K562 (cell line): ENCODE measurements at regions not wholly inside any gene's neighbourhood (a gene's known extent, or its start where the extent isn't known, plus 50 kb on each side); places are given as distances from the start of the nearest gene placed in this dataset.

Source experiments
- C11orf30 ChIP-seq: fragments of 450-650 bp; IDR thresholded peaks from 2 replicates; pipeline ENCODE4 v1.6.1; 2016; ENCODE audit warnings: low read depth, mild to moderate bottlenecking
- CBFA2T2 ChIP-seq: fragments of 450-650 bp; conservative IDR thresholded peaks from 2 replicates; pipeline ENCODE4 v1.6.1; 2017; ENCODE audit warnings: mild to moderate bottlenecking
- DPF2 ChIP-seq: fragments of 450-650 bp; IDR thresholded peaks from 2 replicates; pipeline ENCODE4 v1.6.1; 2016
- FOXA3 ChIP-seq, 2 experiments: fragments of 450-650 bp in 1 of 2; sonication (generic) in 1 of 2; formaldehyde crosslinking; IDR thresholded peaks in 1 of 2; conservative IDR thresholded peaks in 1 of 2; 2 replicates each; pipeline versions ENCODE4 v1.4.0 to v1.8.0; 2020 to 2022; ENCODE audit warnings: mild to moderate bottlenecking in 2 of 2, missing genetic modification reagents in 1 of 2
- HDAC3 ChIP-seq: fragments of 450-650 bp; IDR thresholded peaks from 2 replicates; pipeline ENCODE4 v1.6.1; 2018; ENCODE audit warnings: borderline replicate concordance, mild to moderate bottlenecking, moderate library complexity; ENCODE audit not compliant: partially characterized antibody
- IFI16 ChIP-seq: fragments of 250-450 bp; sonication (Bioruptor Pico); IDR thresholded peaks from 2 replicates; pipeline ENCODE4 v2.1.2; 2022; ENCODE audit warnings: mild to moderate bottlenecking, inconsistent platforms
- KDM1A ChIP-seq, 2 experiments: fragments of 450-650 bp; IDR thresholded peaks; 2 replicates each; pipeline ENCODE4 v1.6.1; 2016; ENCODE audit warnings: mild to moderate bottlenecking in 2 of 2
- KLF16 ChIP-seq: IDR thresholded peaks from 2 replicates; pipeline ENCODE4 v1.6.1; 2016; ENCODE audit warnings: antibody characterized with exemption
- MTA2 ChIP-seq: fragments of 450-650 bp; IDR thresholded peaks from 2 replicates; pipeline ENCODE4 v1.6.1; 2016; ENCODE audit warnings: low read depth
- NFIC ChIP-seq: fragments of 450-650 bp; IDR thresholded peaks from 2 replicates; pipeline ENCODE4 v1.6.1; 2017; ENCODE audit warnings: mild to moderate bottlenecking, inconsistent platforms
- NR2C2 ChIP-seq, 2 experiments: fragments of 200-800 bp in 1 of 2; sonication (Bioruptor generic) in 1 of 2; sonication (generic) in 1 of 2; formaldehyde crosslinking in 1 of 2; IDR thresholded peaks; 2 replicates each; pipeline versions ENCODE4 v1.6.1 to v1.8.0; 2016 to 2022; ENCODE audit warnings: mild to moderate bottlenecking in 1 of 2, missing compliant biosample characterization in 1 of 2, missing genetic modification characterization in 1 of 2, missing genetic modification reagents in 1 of 2
- SOX6 ChIP-seq: fragments of 450-650 bp; IDR thresholded peaks from 2 replicates; pipeline ENCODE4 v1.6.1; 2014; ENCODE audit warnings: mild to moderate bottlenecking
- TAF15 ChIP-seq: fragments of 200-400 bp; formaldehyde crosslinking; IDR thresholded peaks from 2 replicates; pipeline ENCODE4 v1.6.1; 2017; ENCODE audit warnings: mild to moderate bottlenecking, low read depth, low read length, moderate library complexity
- TRIM24 ChIP-seq, 2 experiments: fragments of 450-650 bp; IDR thresholded peaks; 2 replicates each; pipeline ENCODE4 v1.6.1; 2016
- ZNF133 ChIP-seq: fragments of 250-450 bp; sonication (Bioruptor Pico); IDR thresholded peaks from 2 replicates; pipeline ENCODE4 v1.4.0; 2020; ENCODE audit warnings: mild to moderate bottlenecking
- TF ChIP-seq, protein P1 (sequence below): fragments of 250-450 bp; sonication (Bioruptor Pico); IDR thresholded peaks from 2 replicates; pipeline ENCODE4 v1.8.0; 2021; ENCODE audit warnings: moderate library complexity, mild to moderate bottlenecking, inconsistent platforms
- TF ChIP-seq, protein P2 (sequence below): fragments of 450-650 bp; IDR thresholded peaks from 2 replicates; pipeline ENCODE4 v1.7.1; 2018; ENCODE audit warnings: mild to moderate bottlenecking, low read depth; ENCODE audit not compliant: partially characterized antibody
- TF ChIP-seq, protein P3 (sequence below): IDR thresholded peaks from 2 replicates; pipeline ENCODE4 v1.6.1; 2011; ENCODE audit warnings: borderline replicate concordance, low read depth, mild to moderate bottlenecking, moderate library complexity, low read length; ENCODE audit not compliant: insufficient read depth, poor library complexity, severe bottlenecking
- TF ChIP-seq, protein P4 (sequence below), 3 experiments: fragments of 200-800 bp in 1 of 3; fragments of 250-450 bp in 1 of 3; fragments of 450-650 bp in 1 of 3; sonication (Bioruptor Pico) in 1 of 3; sonication (Bioruptor generic) in 1 of 3; formaldehyde crosslinking in 1 of 3; IDR thresholded peaks; 2 replicates each; pipeline versions ENCODE4 v1.6.1 to v1.8.0; 2016 to 2022; ENCODE audit warnings: mild to moderate bottlenecking in 2 of 3, missing genetic modification characterization in 2 of 3, missing compliant biosample characterization in 1 of 3, moderate library complexity in 1 of 3

DNA sequence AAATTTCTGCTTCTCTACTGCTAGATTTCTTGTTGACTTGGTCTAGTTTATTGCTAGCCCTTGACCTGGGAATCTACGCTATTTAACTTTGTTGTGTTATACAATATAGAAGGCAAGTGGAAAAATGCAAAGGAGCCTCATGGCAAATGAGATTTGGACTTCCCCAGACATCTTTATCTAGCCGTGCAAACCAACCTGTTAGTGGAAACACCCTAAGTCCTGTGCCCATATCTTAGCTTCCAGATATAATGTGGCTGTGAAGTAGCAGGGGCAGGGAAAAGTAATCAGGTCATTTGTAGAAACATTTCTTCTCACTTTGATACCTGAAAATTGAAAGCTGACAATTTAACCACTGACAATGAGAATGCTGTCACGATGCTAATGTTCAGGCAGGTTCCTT is 90.7 kb upstream of the ATP2B1 start (continued):
- TF ChIP-seq C11orf30 (no peak), KLF16 (peak; percentile 77; the same call in 1 of the 2 replicates), IFI16 (CRISPR knock-in tag) (no peak), DPF2 (peak; percentile 55), TRIM24 (IDR thresholded peaks at IDR 0.05) (peak; percentile 23 to 66; a peak in 2 of 4 replicates), KDM1A (IDR thresholded peaks at IDR 0.05) (peak; percentile 37 to 66; a peak in 2 of 4 replicates), NR2C2 (CRISPR knock-in tag; IDR thresholded peaks at IDR 0.05) (no peak), NR2C2 (tag; IDR thresholded peaks at IDR 0.05) (no peak), FOXA3 (CRISPR knock-in tag; conservative IDR thresholded peaks at IDR 0.05 in 1 of 2, IDR thresholded peaks at IDR 0.05 in 1 of 2) (no peak), NFIC (peak; percentile 53), MTA2 (peak; percentile 69), ZNF133 (no peak), HDAC3 (peak; percentile 44), SOX6 (0 out of 2 replicates have a peak, but pooled peaks have one; percentile 37), TAF15 (no peak), CBFA2T2 (peak; percentile 87)
- TF ChIP-seq, protein P1, sequence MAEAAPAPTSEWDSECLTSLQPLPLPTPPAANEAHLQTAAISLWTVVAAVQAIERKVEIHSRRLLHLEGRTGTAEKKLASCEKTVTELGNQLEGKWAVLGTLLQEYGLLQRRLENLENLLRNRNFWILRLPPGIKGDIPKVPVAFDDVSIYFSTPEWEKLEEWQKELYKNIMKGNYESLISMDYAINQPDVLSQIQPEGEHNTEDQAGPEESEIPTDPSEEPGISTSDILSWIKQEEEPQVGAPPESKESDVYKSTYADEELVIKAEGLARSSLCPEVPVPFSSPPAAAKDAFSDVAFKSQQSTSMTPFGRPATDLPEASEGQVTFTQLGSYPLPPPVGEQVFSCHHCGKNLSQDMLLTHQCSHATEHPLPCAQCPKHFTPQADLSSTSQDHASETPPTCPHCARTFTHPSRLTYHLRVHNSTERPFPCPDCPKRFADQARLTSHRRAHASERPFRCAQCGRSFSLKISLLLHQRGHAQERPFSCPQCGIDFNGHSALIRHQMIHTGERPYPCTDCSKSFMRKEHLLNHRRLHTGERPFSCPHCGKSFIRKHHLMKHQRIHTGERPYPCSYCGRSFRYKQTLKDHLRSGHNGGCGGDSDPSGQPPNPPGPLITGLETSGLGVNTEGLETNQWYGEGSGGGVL (CRISPR knock-in tag) = no peak
- TF ChIP-seq, protein P2, sequence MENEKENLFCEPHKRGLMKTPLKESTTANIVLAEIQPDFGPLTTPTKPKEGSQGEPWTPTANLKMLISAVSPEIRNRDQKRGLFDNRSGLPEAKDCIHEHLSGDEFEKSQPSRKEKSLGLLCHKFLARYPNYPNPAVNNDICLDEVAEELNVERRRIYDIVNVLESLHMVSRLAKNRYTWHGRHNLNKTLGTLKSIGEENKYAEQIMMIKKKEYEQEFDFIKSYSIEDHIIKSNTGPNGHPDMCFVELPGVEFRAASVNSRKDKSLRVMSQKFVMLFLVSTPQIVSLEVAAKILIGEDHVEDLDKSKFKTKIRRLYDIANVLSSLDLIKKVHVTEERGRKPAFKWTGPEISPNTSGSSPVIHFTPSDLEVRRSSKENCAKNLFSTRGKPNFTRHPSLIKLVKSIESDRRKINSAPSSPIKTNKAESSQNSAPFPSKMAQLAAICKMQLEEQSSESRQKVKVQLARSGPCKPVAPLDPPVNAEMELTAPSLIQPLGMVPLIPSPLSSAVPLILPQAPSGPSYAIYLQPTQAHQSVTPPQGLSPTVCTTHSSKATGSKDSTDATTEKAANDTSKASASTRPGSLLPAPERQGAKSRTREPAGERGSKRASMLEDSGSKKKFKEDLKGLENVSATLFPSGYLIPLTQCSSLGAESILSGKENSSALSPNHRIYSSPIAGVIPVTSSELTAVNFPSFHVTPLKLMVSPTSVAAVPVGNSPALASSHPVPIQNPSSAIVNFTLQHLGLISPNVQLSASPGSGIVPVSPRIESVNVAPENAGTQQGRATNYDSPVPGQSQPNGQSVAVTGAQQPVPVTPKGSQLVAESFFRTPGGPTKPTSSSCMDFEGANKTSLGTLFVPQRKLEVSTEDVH = no peak
- TF ChIP-seq, protein P3, sequence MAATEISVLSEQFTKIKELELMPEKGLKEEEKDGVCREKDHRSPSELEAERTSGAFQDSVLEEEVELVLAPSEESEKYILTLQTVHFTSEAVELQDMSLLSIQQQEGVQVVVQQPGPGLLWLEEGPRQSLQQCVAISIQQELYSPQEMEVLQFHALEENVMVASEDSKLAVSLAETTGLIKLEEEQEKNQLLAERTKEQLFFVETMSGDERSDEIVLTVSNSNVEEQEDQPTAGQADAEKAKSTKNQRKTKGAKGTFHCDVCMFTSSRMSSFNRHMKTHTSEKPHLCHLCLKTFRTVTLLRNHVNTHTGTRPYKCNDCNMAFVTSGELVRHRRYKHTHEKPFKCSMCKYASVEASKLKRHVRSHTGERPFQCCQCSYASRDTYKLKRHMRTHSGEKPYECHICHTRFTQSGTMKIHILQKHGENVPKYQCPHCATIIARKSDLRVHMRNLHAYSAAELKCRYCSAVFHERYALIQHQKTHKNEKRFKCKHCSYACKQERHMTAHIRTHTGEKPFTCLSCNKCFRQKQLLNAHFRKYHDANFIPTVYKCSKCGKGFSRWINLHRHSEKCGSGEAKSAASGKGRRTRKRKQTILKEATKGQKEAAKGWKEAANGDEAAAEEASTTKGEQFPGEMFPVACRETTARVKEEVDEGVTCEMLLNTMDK = no peak
- TF ChIP-seq, protein P4, sequence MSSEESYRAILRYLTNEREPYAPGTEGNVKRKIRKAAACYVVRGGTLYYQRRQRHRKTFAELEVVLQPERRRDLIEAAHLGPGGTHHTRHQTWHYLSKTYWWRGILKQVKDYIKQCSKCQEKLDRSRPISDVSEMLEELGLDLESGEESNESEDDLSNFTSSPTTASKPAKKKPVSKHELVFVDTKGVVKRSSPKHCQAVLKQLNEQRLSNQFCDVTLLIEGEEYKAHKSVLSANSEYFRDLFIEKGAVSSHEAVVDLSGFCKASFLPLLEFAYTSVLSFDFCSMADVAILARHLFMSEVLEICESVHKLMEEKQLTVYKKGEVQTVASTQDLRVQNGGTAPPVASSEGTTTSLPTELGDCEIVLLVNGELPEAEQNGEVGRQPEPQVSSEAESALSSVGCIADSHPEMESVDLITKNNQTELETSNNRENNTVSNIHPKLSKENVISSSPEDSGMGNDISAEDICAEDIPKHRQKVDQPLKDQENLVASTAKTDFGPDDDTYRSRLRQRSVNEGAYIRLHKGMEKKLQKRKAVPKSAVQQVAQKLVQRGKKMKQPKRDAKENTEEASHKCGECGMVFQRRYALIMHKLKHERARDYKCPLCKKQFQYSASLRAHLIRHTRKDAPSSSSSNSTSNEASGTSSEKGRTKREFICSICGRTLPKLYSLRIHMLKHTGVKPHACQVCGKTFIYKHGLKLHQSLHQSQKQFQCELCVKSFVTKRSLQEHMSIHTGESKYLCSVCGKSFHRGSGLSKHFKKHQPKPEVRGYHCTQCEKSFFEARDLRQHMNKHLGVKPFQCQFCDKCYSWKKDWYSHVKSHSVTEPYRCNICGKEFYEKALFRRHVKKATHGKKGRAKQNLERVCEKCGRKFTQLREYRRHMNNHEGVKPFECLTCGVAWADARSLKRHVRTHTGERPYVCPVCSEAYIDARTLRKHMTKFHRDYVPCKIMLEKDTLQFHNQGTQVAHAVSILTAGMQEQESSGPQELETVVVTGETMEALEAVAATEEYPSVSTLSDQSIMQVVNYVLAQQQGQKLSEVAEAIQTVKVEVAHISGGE (CRISPR knock-in tag; IDR thresholded peaks at IDR 0.05) = no peak
